ENCODE measurements at regions not wholly inside any gene's neighbourhood (a gene's known extent, or its start where the extent isn't known, plus 50 kb on each side); places are given as distances from the start of the nearest gene placed in this dataset.

- H3K4me3 ChIP-seq (ENCODE audit: insufficient read length, low read depth) = no peak overlapping the region
- no peaks in the 10 kb centered on the region for H3K9me3 ChIP-seq (ENCODE audit: insufficient read depth, low read length)
- DNase-seq (ENCODE audit: low read depth, low spot score) = no peak
- H3K36me3 ChIP-seq (ENCODE audit: insufficient read depth, insufficient read length, low read length) = no peaks in the 10 kb centered on the region
- no peaks in the 10 kb centered on the region for H3K27me3 ChIP-seq (ENCODE audit: insufficient read depth, insufficient read length)
- TF ChIP-seq ZNF274 (IDR thresholded peaks at IDR 0.05; ENCODE audit: low read depth, low read length) = no peak
- TF ChIP-seq YY1 (IDR thresholded peaks at IDR 0.05; ENCODE audit: insufficient read depth, insufficient read length) = no peak
- H3K9ac ChIP-seq (ENCODE audit: insufficient read length, low read depth) = no peak overlapping the region
- H3K4me1 ChIP-seq (ENCODE audit: insufficient read depth, insufficient read length) = no peaks in the 10 kb centered on the region
These were observed 83.9 kb upstream of the ASCC3 start for GRCh38 chr6:100965067-100965466.

GRCh38 chr6:100968949-100969348 lies 87.8 kb upstream of the ASCC3 start:
- TF ChIP-seq YY1 (IDR thresholded peaks at IDR 0.05; ENCODE audit: insufficient read depth, insufficient read length) = no peak
- TF ChIP-seq ZNF274 (IDR thresholded peaks at IDR 0.05; ENCODE audit: low read depth, low read length) = no peak
- TF ChIP-seq SUZ12 (IDR thresholded peaks at IDR 0.05; ENCODE audit: extremely low read depth, insufficient read depth, insufficient read length) = no peak
- Histone ChIP-seq H3K4me3 (ENCODE audit: insufficient read length, low read depth) (no peak overlapping the region), H3K4me1 (ENCODE audit: insufficient read depth, insufficient read length) (no peaks in the 10 kb centered on the region), H3K9me3 (ENCODE audit: insufficient read depth, low read length) (no peaks in the 10 kb centered on the region), H3K36me3 (ENCODE audit: insufficient read depth, insufficient read length, low read length) (no peaks in the 10 kb centered on the region), H3K9ac (ENCODE audit: insufficient read length, low read depth) (no peak overlapping the region), H3K27me3 (ENCODE audit: insufficient read depth, insufficient read length) (no peaks in the 10 kb centered on the region)
- no peak for DNase-seq (ENCODE audit: low read depth, low spot score)

DNA sequence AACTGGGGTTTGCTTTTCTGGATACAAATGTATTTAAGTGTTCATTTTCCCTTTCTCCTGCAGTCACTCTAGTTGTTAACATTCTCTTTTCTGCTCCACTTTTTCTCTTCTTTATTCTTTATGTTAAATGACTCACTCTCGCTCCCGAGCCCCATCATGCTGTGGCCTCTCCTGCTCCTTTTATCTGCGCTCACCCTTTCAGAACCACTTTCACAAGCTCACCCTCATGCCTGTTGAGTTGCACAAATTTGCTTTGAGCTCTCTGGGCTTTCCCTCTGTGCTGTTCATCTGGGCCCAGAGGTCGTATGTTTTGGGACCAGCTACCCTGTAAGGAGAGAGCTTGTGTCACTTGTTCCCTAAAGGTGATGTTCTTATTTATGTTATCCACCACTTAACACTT lies 98.1 kb upstream of the ASCC3 start:
- Histone ChIP-seq H3K4me3 (ENCODE audit: insufficient read length, low read depth) (no peak overlapping the region), H3K9ac (ENCODE audit: insufficient read length, low read depth) (no peak overlapping the region), H3K27me3 (ENCODE audit: insufficient read depth, insufficient read length) (no peaks in the 10 kb centered on the region), H3K36me3 (ENCODE audit: insufficient read depth, insufficient read length, low read length) (no peaks in the 10 kb centered on the region), H3K4me1 (ENCODE audit: insufficient read depth, insufficient read length) (no peaks in the 10 kb centered on the region), H3K9me3 (ENCODE audit: insufficient read depth, low read length) (no peaks in the 10 kb centered on the region)
- DNase-seq (ENCODE audit: low read depth, low spot score) = no peak
- TF ChIP-seq SUZ12 (IDR thresholded peaks at IDR 0.05; ENCODE audit: extremely low read depth, insufficient read depth, insufficient read length) (no peak), ZNF274 (IDR thresholded peaks at IDR 0.05; ENCODE audit: low read depth, low read length) (no peak), YY1 (IDR thresholded peaks at IDR 0.05; ENCODE audit: insufficient read depth, insufficient read length) (no peak)

GRCh38 chr6:100980949-100981348 lies 99.8 kb upstream of the ASCC3 start:
- DNase-seq (ENCODE audit: low read depth, low spot score) = no peak
- H3K9me3 ChIP-seq (ENCODE audit: insufficient read depth, low read length) = no peaks in the 10 kb centered on the region
- H3K36me3 ChIP-seq (ENCODE audit: insufficient read depth, insufficient read length, low read length) = no peaks in the 10 kb centered on the region
- H3K4me3 ChIP-seq (ENCODE audit: insufficient read length, low read depth) = no peak overlapping the region
- H3K27me3 ChIP-seq (ENCODE audit: insufficient read depth, insufficient read length) = no peaks in the 10 kb centered on the region
- TF ChIP-seq SUZ12 (IDR thresholded peaks at IDR 0.05; ENCODE audit: extremely low read depth, insufficient read depth, insufficient read length) (no peak), ZNF274 (IDR thresholded peaks at IDR 0.05; ENCODE audit: low read depth, low read length) (no peak), YY1 (IDR thresholded peaks at IDR 0.05; ENCODE audit: insufficient read depth, insufficient read length) (no peak)
- H3K9ac ChIP-seq (ENCODE audit: insufficient read length, low read depth) = no peak overlapping the region
- no peaks in the 10 kb centered on the region for H3K4me1 ChIP-seq (ENCODE audit: insufficient read depth, insufficient read length)

DNA sequence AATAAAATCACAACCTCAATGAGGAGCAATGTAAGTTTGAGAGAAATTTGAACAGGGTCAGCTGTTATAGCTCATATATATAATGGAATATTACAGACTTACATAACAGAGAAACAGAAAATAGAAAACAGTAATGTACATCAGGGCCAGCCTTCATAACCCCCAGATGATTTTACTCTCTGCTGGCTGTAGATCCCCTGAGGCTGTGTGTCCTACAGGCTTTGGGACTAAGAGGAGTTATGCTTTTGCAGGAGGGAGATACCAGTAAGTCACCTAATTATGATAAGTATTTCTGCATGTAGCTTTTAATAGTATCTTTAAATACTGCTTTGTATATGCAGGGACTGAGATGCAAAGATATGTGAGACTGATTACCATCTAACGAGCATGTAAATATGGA lies 105.8 kb upstream of the ASCC3 start:
- no peak for TF ChIP-seq ZNF274 (IDR thresholded peaks at IDR 0.05; ENCODE audit: low read depth, low read length)
- no peak for TF ChIP-seq YY1 (IDR thresholded peaks at IDR 0.05; ENCODE audit: insufficient read depth, insufficient read length)
- TF ChIP-seq SUZ12 (IDR thresholded peaks at IDR 0.05; ENCODE audit: extremely low read depth, insufficient read depth, insufficient read length) = no peak
- H3K36me3 ChIP-seq (ENCODE audit: insufficient read depth, insufficient read length, low read length) = no peaks in the 10 kb centered on the region
- H3K9me3 ChIP-seq (ENCODE audit: insufficient read depth, low read length) = no peaks in the 10 kb centered on the region
- H3K4me1 ChIP-seq (ENCODE audit: insufficient read depth, insufficient read length) = no peaks in the 10 kb centered on the region
- no peak for DNase-seq (ENCODE audit: low read depth, low spot score)
- H3K27me3 ChIP-seq (ENCODE audit: insufficient read depth, insufficient read length) = no peaks in the 10 kb centered on the region
- no peak overlapping the region for H3K9ac ChIP-seq (ENCODE audit: insufficient read length, low read depth)
- no peak overlapping the region for H3K4me3 ChIP-seq (ENCODE audit: insufficient read length, low read depth)

DNA sequence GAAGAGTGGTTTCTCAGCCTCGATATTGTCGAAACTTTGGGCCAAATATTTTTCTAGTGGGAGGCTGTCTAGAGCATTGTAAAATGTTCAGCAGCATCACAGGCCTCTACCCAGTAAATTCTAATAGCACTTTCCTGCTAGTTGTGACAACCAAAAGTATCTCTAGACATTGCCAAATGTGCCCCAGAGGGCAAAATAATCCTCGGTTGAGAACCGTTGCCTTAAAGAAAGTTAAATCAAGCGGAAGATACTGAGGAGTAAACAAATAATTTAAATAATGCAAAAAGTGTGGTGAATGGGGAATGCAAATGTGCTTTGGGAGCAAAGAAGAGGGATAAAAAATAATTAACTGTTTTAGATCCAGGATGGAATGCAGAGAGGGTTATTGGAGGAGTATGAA lies 106.4 kb upstream of the ASCC3 start:
- no peak overlapping the region for H3K4me3 ChIP-seq (ENCODE audit: insufficient read length, low read depth)
- H3K4me1 ChIP-seq (ENCODE audit: insufficient read depth, insufficient read length) = no peaks in the 10 kb centered on the region
- H3K9ac ChIP-seq (ENCODE audit: insufficient read length, low read depth) = no peak overlapping the region
- H3K36me3 ChIP-seq (ENCODE audit: insufficient read depth, insufficient read length, low read length) = no peaks in the 10 kb centered on the region
- H3K27me3 ChIP-seq (ENCODE audit: insufficient read depth, insufficient read length) = no peaks in the 10 kb centered on the region
- no peak for DNase-seq (ENCODE audit: low read depth, low spot score)
- H3K9me3 ChIP-seq (ENCODE audit: insufficient read depth, low read length) = no peaks in the 10 kb centered on the region
- no peak for TF ChIP-seq SUZ12 (IDR thresholded peaks at IDR 0.05; ENCODE audit: extremely low read depth, insufficient read depth, insufficient read length)
- TF ChIP-seq ZNF274 (IDR thresholded peaks at IDR 0.05; ENCODE audit: low read depth, low read length) = no peak
- TF ChIP-seq YY1 (IDR thresholded peaks at IDR 0.05; ENCODE audit: insufficient read depth, insufficient read length) = no peak

DNA sequence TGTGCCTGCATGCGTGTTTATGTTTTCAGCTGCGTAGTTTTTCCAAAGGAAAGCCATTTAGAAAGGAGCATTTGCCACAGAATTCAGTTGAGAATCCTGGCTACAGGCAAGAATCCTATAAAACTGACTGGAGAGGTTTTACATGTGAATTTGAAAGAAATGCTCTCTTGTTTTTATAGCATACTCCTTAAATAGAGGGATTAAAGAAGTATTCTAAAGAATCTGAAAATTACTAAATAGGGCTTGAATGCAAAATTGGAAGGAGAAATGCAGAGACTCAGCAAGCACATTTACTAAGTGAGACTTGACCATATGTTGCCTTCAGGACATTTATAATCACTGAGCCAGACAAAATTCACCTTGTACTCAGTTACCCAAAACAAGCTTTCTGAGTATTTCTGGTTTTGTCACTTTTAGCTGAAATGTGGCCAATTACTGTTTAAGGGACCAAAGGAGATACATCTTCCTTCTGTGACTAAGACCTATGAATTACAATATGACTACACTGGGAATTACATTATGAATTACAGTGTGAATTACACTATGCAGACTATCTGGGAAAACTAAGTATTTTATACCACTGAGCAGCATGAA lies 107.4 kb upstream of the ASCC3 start:
- H3K4me3 ChIP-seq (ENCODE audit: insufficient read length, low read depth) = no peak overlapping the region
- DNase-seq (ENCODE audit: low read depth, low spot score) = no peak
- TF ChIP-seq ZNF274 (IDR thresholded peaks at IDR 0.05; ENCODE audit: low read depth, low read length) (no peak), SUZ12 (IDR thresholded peaks at IDR 0.05; ENCODE audit: extremely low read depth, insufficient read depth, insufficient read length) (no peak), YY1 (IDR thresholded peaks at IDR 0.05; ENCODE audit: insufficient read depth, insufficient read length) (no peak)
- no peaks in the 10 kb centered on the region for H3K36me3 ChIP-seq (ENCODE audit: insufficient read depth, insufficient read length, low read length)
- H3K4me1 ChIP-seq (ENCODE audit: insufficient read depth, insufficient read length) = no peaks in the 10 kb centered on the region
- no peaks in the 10 kb centered on the region for H3K9me3 ChIP-seq (ENCODE audit: insufficient read depth, low read length)
- no peak overlapping the region for H3K9ac ChIP-seq (ENCODE audit: insufficient read length, low read depth)
- no peaks in the 10 kb centered on the region for H3K27me3 ChIP-seq (ENCODE audit: insufficient read depth, insufficient read length)

All from NT2/D1 (cell line).